Nephron (organoid): ENCODE measurements at regions not wholly inside any gene's neighbourhood (a gene's known extent, or its start where the extent isn't known, plus 50 kb on each side); places are given as distances from the start of the nearest gene placed in this dataset.

ENCODE experiments used
- H3K27ac Mint-ChIP-seq, 3 experiments: 2 replicates each; pipeline ENCODE4 v1.8.0; 2020; ENCODE audit warnings: mixed read lengths in 3 of 3, mild to moderate bottlenecking in 2 of 3, moderate library complexity in 1 of 3
- H3K27me3 Mint-ChIP-seq: 2 replicates; pipeline ENCODE4 v1.8.0; 2021; ENCODE audit warnings: low read depth, mild to moderate bottlenecking, moderate library complexity, mixed read lengths
- H3K36me3 Mint-ChIP-seq: 2 replicates; pipeline ENCODE4 v1.8.0; 2020; ENCODE audit warnings: low read depth, mixed read lengths
- H3K4me1 Mint-ChIP-seq: 2 replicates; pipeline ENCODE4 v1.8.0; 2020; ENCODE audit warnings: mixed read lengths
- H3K4me3 Mint-ChIP-seq, 3 experiments: 2 replicates each; pipeline ENCODE4 v1.8.0; 2020; ENCODE audit warnings: mild to moderate bottlenecking in 3 of 3, mixed read lengths in 3 of 3, moderate library complexity in 2 of 3
- H3K9me3 Mint-ChIP-seq: 2 replicates; pipeline ENCODE4 v1.8.0; 2020; ENCODE audit warnings: mixed read lengths
- TF ChIP-seq, protein P1 (sequence below), 3 experiments: fragments of 200-600 bp; sonication (generic); IDR thresholded peaks; one replicate each; pipeline ENCODE4 v1.5.0; 2021; ENCODE audit warnings: antibody characterized with exemption in 3 of 3; ENCODE audit not compliant: unreplicated experiment in 3 of 3

DNA sequence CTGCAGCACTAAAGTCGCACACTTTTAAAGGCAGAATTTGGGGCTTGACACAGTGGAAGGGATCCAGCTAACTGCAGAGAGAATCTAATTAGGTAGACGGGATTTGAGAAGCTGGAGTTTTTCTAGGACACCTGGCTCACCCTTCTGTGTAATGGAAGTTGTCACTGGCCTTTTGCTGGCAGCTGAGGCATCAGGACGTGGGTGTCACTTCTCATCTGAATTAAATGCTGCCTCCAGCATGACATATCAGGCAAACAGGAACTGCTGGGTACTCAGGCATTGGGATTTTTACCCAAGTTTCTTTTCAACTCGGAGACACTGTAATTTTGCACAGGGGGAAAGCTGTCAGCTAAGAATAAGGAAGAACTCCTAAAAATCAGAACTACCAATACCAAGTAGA lies 861.9 kb upstream of the ARPP21 start:
- Mint-ChIP-seq H3K36me3 (no peaks in the 10 kb centered on the region), H3K9me3 (peaks cover 3% of the 10 kb centered on the region), H3K27ac (no peak overlapping the region), H3K4me3 (no peak overlapping the region), H3K4me1 (no peaks in the 10 kb centered on the region), H3K27me3 (peaks cover 3% of the 10 kb centered on the region)
- TF ChIP-seq, protein P1, sequence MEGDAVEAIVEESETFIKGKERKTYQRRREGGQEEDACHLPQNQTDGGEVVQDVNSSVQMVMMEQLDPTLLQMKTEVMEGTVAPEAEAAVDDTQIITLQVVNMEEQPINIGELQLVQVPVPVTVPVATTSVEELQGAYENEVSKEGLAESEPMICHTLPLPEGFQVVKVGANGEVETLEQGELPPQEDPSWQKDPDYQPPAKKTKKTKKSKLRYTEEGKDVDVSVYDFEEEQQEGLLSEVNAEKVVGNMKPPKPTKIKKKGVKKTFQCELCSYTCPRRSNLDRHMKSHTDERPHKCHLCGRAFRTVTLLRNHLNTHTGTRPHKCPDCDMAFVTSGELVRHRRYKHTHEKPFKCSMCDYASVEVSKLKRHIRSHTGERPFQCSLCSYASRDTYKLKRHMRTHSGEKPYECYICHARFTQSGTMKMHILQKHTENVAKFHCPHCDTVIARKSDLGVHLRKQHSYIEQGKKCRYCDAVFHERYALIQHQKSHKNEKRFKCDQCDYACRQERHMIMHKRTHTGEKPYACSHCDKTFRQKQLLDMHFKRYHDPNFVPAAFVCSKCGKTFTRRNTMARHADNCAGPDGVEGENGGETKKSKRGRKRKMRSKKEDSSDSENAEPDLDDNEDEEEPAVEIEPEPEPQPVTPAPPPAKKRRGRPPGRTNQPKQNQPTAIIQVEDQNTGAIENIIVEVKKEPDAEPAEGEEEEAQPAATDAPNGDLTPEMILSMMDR (IDR thresholded peaks at IDR 0.05; ENCODE audit: unreplicated experiment in 3 of 3): no peak

DNA sequence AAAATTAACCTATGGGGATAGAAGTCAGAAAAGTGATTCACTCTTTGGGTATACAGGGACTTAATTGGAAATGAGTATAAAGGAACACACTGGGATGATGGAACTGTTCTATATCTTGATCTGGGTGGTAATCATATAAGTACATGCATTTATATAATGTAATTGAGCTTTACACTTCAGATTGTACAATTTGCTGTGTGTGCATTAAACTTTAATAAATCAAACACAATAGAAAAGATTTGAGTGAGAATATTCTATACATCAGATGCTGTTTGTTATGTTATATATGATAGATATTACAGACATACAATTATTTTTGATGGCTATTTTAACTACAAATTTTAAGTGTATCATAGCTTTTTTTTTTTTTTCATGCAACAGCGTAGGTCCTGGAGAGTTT lies 860.2 kb upstream of the ARPP21 start:
- H3K36me3 Mint-ChIP-seq: no peaks in the 10 kb centered on the region

DNA sequence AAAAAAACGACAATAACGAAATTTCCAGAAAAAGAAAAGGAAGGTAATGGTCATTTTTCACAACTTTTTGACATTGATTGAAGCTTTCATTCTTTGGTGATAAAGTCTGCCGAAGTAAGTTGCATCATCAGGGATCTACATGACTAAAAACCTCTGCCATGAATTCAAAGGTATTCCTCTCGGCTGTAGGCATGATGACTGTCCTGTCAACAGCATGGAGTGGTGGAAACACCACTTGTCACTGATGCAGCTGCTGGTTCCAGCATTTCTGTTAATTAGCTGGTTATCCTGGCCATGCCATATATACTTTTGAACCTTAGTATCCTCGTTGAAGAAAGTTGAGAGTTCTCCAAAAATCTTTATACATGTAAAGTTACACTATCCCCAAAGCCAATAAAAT lies 859.0 kb upstream of the ARPP21 start:
- TF ChIP-seq, protein P1 (IDR thresholded peaks at IDR 0.05; ENCODE audit: unreplicated experiment in 3 of 3): no peak
- H3K27me3 Mint-ChIP-seq: peaks cover 3% of the 10 kb centered on the region
- no peak overlapping the region for H3K4me3 Mint-ChIP-seq
- no peak overlapping the region for H3K27ac Mint-ChIP-seq
- peaks cover 5% of the 10 kb centered on the region for H3K4me1 Mint-ChIP-seq
- H3K36me3 Mint-ChIP-seq: no peaks in the 10 kb centered on the region
- no peaks in the 10 kb centered on the region for H3K9me3 Mint-ChIP-seq

More for the DNA sequence above, 860.2 kb upstream of the ARPP21 start:
- H3K27ac Mint-ChIP-seq: no peak overlapping the region
- H3K27me3 Mint-ChIP-seq: peaks cover 3% of the 10 kb centered on the region
- TF ChIP-seq, protein P1 (IDR thresholded peaks at IDR 0.05; ENCODE audit: unreplicated experiment in 3 of 3): no peak
- no peak overlapping the region for H3K4me3 Mint-ChIP-seq
- H3K4me1 Mint-ChIP-seq: peaks cover 5% of the 10 kb centered on the region
- no peaks in the 10 kb centered on the region for H3K9me3 Mint-ChIP-seq

DNA sequence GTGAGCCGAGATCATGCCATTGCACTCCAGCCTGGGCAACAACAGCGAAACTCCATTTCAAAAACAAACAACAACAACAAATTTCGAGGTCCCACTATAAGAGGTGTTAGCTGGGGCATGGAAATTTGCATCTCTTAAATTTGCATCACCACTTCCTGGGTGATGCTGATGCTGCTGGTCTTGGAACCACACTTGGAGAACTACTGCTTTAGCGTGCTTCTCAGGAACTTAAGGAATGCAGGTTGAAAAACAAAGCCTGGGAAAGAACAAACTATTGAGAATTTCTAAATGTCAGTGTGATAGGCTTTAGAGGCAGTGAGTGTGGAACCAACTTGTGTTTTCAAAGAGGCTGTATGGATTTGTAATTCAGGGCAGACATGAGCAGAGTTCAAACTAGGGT lies 858.4 kb upstream of the ARPP21 start:
- Mint-ChIP-seq H3K36me3 (no peaks in the 10 kb centered on the region), H3K27me3 (peaks cover under 1% of the 10 kb centered on the region), H3K27ac (no peak overlapping the region), H3K9me3 (no peaks in the 10 kb centered on the region), H3K4me3 (no peak overlapping the region), H3K4me1 (peaks cover 5% of the 10 kb centered on the region)
- TF ChIP-seq, protein P1 (IDR thresholded peaks at IDR 0.05; ENCODE audit: unreplicated experiment in 3 of 3): no peak

DNA sequence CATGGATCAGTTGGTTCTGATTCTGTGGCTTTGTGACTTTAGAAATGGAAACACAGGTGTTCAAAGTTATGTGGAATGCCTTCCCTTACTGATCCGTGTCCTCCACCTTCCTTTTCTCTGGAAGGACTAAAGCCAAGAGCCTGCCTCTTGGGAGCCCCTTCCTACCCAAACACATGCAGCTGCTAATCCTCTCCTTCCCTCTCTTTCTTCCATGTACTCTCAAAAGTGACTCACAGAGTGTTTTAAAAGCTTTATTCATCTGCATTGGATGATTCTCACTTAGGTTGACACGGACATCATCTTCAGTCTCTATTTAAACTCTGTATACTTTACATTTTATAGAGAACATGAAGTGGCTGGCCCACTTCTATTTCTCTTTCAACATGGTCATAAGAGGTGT lies 856.5 kb upstream of the ARPP21 start:
- Mint-ChIP-seq H3K27me3 (no peaks in the 10 kb centered on the region), H3K4me3 (no peak overlapping the region), H3K4me1 (peaks cover 5% of the 10 kb centered on the region), H3K9me3 (no peaks in the 10 kb centered on the region), H3K27ac (no peak overlapping the region), H3K36me3 (no peaks in the 10 kb centered on the region)
- TF ChIP-seq, protein P1 (IDR thresholded peaks at IDR 0.05; ENCODE audit: unreplicated experiment in 3 of 3): no peak

DNA sequence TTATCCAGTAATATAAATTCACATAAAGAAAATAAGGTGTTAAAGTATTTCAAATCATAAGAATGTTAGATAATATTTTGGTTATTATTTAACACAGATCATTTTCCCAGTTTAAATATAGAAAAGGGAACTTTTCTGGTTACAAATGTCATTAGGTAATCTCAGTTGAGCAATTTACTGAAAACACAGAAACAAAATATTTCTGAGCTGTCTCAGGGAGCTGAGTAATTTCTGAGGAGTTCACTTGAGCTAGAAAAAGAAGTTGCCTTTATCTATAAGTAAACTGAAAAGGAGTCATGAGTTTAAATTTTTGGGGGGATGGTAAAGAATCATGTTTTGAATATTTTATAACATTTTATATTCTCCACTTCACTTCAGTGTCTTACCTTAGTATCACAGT lies 855.4 kb upstream of the ARPP21 start:
- Mint-ChIP-seq H3K36me3 (no peaks in the 10 kb centered on the region), H3K27me3 (no peaks in the 10 kb centered on the region), H3K4me1 (peaks cover 5% of the 10 kb centered on the region), H3K4me3 (no peak overlapping the region), H3K9me3 (no peaks in the 10 kb centered on the region), H3K27ac (no peak overlapping the region)
- TF ChIP-seq, protein P1 (IDR thresholded peaks at IDR 0.05; ENCODE audit: unreplicated experiment in 3 of 3): no peak
